Activated CD4-positive, CD25-positive, alpha-beta regulatory T cell treated with anti-CD3 and anti-CD28 coated beads, Interleukin-2, amount 50 U/mL, for 72 hours (primary cell): ENCODE measurements at regions not wholly inside any gene's neighbourhood (a gene's known extent, or its start where the extent isn't known, plus 50 kb on each side); places are given as distances from the start of the nearest gene placed in this dataset.

Source experiments
- DNase-seq: peaks from one replicate; pipeline ENCODE4 v3.0.0; 2021

DNA sequence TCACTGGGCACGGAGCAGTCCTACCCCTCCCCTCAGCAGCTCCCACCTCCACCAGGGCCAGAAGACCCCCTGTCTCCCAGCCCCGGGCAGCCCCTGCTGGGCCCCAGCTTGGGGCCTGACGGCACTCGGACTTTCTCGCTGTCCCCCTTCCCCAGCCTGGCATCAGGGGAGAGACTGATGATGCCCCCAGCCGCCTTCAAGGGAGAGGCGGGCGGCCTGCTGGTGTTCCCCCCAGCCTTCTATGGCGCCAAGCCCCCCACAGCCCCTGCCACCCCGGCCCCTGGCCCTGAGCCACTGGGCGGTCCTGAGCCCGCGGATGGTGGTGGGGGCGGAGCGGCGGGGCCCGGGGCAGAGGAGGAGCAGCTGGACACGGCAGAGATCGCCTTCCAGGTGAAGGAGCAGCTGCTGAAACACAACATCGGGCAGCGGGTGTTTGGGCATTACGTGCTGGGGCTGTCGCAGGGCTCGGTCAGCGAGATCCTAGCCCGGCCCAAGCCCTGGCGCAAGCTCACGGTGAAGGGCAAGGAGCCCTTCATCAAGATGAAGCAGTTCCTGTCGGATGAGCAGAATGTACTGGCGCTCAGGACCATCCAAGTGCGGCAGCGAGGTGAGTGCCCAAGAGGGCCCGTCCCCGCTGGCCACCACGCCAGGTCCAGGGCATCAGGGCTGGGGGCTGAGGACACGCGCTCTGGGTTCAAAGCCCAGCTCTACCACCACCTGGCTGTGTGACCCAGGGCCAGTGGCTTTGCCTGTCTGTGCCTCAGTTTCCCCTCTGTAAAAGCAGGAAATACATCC is 58.6 kb downstream of the PHETA1 start:
- DNase-seq = no peak

GRCh38 chr12:111309584-111309983 is 59.3 kb downstream of the PHETA1 start:
- no peak for DNase-seq

DNA sequence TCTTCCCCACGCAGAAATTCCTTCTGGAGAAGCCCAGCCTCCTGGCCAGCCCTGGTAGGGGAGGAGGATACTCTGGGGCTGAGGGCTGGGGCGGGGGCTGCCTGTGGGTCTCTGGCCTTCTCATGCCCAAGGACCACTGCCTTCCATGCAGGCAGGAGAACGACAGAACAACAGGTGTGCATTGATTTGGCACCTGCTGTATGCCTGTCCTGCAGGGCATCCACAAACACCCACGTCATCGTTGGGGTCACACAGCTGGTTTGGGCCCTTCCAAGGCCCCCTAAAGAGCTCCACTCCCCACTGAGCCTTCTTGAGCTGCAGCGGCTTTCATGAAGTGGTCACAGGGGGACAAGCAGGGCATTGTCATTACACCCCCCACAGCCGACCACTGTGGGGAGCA is 60.4 kb downstream of the PHETA1 start:
- DNase-seq = no peak

DNA sequence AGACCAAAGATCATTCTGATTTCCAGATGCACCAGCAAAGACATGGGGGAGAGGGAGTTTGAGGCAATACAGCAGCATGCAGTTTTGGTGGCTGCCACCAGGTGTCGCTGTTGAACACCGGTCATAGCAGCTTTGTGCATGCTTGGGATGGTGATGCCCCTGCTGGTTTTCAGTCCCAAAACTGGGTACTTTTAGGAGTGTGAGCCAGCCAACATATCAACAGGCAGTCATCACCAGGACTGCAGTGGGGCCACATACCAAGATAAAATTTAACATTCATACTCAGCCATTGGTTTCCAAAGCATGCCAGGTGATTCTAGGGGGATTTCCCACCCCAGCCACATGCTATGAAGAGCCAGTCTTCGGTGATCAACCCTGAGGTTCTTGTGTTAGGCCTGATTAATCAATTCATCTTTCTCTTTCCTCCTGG is 64.2 kb downstream of the PHETA1 start:
- peak; percentile 66 for DNase-seq

DNA sequence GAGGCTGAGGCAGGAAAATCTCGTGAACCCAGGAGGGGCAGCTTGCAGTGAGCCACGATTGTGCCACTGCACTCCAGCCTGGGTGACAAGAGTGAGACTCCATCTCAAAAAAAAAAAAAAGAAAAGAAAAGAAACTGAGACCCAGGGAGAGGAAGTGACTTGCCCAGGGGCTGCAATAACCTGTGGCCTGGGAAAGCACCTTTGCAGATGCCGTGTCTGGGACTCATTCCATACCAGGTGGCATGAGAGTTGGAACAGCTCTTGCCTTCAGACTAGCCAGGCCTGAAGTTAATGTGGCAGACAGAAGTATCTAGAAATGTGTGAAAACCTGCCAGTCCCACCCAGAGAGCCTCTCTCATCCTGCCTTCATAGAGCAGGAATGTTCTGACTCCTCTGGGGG is 65.4 kb downstream of the PHETA1 start:
- no peak for DNase-seq

- DNase-seq = peak; percentile 41
These were observed 70.1 kb downstream of the PHETA1 start for GRCh38 chr12:111298582-111299436.

GRCh38 chr12:111297703-111298426 is 71.0 kb downstream of the PHETA1 start:
- DNase-seq = no peak

GRCh38 chr12:111296906-111297463 is 71.9 kb downstream of the PHETA1 start:
- no peak for DNase-seq

DNA sequence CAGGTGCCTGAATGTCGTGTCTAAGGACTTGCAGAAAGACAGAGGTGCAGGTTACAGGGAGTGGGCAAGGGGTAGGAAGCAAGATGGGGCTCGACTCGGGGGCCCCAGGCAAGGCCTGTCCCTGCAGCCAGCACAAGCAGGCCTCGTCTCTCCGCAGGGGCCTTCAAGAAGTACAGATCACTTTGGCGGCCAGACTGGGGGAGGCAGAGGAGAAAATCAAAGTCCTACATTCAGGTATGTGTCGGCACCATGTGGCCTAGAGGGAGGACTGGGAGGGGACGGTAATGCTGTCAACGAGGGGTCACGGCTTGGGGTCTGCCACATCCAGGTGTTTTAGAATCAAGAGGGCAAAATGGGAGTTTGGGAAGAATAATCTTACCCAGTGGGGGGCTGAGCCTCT is 73.7 kb downstream of the PHETA1 start:
- DNase-seq = no peak

DNA sequence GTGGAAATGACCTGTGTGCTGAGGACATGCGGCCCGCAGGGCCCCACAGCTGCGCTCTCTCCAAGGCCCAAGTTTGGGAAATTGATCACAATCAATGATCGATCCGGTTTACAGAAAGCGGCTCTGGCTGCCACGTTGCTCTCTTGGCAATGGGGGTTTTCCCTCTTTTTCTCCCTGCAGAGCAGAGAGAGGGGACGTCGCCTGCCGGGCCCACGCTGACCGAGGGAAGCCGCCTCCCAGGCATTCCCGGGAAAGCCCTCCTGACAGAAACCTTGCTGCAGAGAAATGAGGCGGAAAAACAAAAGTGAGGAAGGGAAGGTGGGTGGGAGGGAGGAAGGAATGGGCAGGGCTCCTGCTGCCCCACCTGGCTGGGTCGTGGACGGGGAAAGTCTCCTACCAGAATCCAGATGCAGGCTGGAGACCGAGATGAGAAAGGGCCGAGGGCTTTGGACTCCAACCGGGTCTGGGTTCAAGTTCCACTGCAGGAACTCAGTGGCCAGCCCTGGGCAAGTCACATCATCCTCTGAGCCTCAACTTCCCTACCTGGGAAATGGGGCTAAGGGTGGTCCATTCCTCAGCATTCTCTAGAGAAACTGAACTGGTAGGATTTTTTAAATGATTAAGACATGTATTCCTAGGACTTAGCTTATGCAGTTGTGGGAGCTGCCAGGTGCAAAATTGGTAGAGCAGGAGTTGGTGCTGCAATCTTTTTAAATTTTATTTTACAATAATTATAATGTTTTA is 75.5 kb downstream of the PHETA1 start:
- DNase-seq = no peak

GRCh38 chr12:111291357-111291756 is 77.5 kb downstream of the PHETA1 start:
- DNase-seq = no peak

DNA sequence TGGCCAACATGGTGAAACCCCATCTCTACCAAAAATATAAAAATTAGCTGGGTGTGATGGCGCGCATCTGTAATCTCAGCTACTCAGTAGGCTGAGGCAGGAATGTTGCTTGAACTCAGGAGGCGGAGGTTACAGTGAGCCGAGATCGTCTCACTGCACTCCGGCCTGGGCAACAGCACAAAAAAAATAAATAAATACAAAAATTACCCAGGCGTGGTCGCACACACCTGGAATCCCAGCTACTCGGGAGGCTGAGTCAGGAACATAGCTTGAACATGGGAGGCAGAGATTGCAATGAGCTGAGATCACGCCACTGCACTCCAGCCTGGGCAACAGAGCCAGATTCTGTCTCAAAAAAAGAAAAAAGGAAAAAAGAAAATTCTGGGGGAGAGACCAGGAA is 80.1 kb downstream of the PHETA1 start:
- DNase-seq = no peak

DNA sequence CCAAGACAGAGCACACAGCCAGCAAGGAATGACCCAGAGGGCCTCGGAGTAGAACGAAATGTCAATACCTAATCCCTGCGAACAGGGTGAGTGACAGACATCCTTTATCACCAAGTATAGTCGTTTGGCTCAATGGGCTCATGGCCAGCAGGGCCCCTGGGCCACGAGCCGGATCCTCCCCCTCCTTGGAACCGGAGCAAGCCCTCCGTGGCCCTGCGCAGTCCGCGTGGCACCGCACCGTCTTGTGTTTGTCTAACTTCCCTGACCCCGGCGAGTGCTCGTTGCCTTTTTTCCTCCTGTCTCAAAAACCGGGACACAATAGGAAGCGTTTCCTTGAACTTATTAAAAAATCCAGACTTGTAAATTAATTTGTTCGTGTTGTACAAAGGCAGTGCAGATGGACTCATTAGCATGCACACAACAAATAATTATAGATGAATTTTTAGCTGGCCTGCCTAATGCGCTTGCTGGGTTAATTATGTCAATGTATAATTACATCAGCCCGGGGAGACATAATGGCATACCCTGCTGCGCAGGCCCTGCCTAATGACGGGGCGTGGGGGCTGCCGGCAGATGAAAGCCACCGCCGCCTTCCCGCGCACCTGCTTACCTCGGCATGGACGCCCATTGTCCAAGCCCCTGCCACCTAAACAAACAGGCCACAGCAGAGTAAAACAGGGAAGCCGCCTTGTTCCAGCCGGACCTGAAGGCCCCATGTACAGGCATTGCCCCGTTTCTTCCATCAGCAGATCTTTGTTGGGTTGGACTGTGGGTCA is 81.6 kb downstream of the PHETA1 start:
- DNase-seq = no peak

GRCh38 chr12:111285200-111285599 is 83.7 kb downstream of the PHETA1 start:
- DNase-seq = no peak

DNA sequence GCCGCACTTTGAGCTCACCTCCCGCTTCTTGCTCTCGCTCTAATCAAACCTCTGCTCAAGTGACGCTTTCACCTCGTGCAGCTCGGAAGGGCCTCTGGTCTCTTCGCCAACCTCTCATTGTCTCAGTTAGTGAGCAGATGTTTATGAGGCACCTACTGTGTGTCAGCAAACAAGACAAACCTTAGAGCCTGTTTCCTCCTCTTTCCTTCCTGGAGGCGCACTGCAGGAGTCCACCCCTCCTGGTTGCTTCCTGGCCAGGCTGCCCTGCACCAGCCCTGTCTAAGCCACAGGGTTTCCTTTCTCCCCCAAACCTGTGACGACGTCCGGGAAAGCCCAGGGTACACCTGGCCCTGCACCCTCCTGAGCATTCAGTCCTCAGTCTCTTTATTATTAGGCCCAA is 84.2 kb downstream of the PHETA1 start:
- DNase-seq = no peak

- DNase-seq = no peak
These were observed 84.9 kb downstream of the PHETA1 start for GRCh38 chr12:111283966-111284365.

- DNase-seq = no peak
These were observed 85.4 kb downstream of the PHETA1 start for GRCh38 chr12:111283521-111283920.

DNA sequence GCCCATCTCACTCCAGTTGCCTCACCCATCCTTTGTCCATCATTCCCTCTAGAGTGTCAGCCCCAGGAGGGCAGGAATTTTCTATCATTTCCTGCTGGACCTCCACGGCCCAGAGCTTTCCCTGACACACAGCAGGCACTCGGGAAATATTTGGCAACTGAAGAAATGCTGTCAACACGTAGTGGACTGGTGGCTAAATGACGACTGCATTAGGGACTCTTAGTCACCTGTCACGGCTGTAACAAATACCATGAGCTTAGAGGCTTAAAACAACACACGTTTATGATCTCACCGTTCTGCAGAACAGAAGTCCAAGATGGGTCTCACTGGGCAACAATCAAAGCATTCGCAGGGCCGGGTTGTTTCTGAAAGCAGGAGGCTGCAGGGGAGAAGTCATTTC is 91.3 kb downstream of the PHETA1 start:
- no peak for DNase-seq

GRCh38 chr12:111276146-111276545 is 92.7 kb downstream of the PHETA1 start:
- DNase-seq = no peak

GRCh38 chr12:111275308-111275707 is 93.6 kb downstream of the PHETA1 start:
- no peak for DNase-seq

GRCh38 chr12:111274777-111275176 is 94.1 kb downstream of the PHETA1 start:
- DNase-seq = no peak
